Esophagus muscularis mucosa (tissue), 3 donors: ENCODE measurements at regions not wholly inside any gene's neighbourhood (a gene's known extent, or its start where the extent isn't known, plus 50 kb on each side); places are given as distances from the start of the nearest gene placed in this dataset.

Source experiments
- POLR2AphosphoS5 ChIP-seq, 2 donors: sonication (generic); formaldehyde crosslinking; IDR thresholded peaks; one replicate each; pipeline ENCODE4 v1.6.1; 2017; ENCODE audit warnings: antibody characterized with exemption in 2 of 2
- TF ChIP-seq, protein P1 (sequence below), 3 experiments: fragments of 200-600 bp in 2 of 3; fragments of 450-650 bp in 1 of 3; sonication (generic) in 2 of 3; IDR thresholded peaks; one replicate each; pipeline ENCODE4 v1.5.1; 2017 to 2019; ENCODE audit warnings: antibody characterized with exemption in 3 of 3, mild to moderate bottlenecking in 2 of 3, moderate library complexity in 1 of 3

DNA sequence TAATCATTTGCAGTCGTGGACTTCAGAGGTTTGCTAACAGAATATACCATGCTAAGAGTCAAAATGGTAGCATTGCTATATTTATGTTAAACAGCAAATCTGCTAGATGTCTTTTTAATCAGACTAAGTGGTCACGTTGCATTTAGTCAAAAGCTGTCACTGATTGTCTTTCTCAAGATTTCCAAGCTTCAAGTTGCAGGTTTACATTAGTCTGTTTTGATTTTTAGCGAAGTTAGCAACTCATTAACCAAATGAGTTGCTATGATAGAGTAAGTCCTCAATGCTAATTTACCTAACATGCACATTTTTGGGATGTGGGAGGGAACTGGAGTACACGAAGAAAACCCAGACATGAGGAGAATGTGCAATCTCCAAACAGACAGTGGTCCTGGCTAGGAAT lies 653.2 kb downstream of the TNS3 start:
- TF ChIP-seq, protein P1, sequence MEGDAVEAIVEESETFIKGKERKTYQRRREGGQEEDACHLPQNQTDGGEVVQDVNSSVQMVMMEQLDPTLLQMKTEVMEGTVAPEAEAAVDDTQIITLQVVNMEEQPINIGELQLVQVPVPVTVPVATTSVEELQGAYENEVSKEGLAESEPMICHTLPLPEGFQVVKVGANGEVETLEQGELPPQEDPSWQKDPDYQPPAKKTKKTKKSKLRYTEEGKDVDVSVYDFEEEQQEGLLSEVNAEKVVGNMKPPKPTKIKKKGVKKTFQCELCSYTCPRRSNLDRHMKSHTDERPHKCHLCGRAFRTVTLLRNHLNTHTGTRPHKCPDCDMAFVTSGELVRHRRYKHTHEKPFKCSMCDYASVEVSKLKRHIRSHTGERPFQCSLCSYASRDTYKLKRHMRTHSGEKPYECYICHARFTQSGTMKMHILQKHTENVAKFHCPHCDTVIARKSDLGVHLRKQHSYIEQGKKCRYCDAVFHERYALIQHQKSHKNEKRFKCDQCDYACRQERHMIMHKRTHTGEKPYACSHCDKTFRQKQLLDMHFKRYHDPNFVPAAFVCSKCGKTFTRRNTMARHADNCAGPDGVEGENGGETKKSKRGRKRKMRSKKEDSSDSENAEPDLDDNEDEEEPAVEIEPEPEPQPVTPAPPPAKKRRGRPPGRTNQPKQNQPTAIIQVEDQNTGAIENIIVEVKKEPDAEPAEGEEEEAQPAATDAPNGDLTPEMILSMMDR (IDR thresholded peaks at IDR 0.05), result no peak
- no peak for TF ChIP-seq POLR2AphosphoS5 (IDR thresholded peaks at IDR 0.05)
